GM12865 (cell line): ENCODE measurements at regions not wholly inside any gene's neighbourhood (a gene's known extent, or its start where the extent isn't known, plus 50 kb on each side); places are given as distances from the start of the nearest gene placed in this dataset.

Source experiments
- DNase-seq: peaks from one replicate; pipeline ENCODE4 v3.0.0; 2010; ENCODE audit warnings: low read depth
- H3K4me3 ChIP-seq: 2 replicates; pipeline ENCODE4 v1.5.1; 2011; ENCODE audit warnings: mild to moderate bottlenecking, low read depth, low read length, control low read depth
- CTCF ChIP-seq: IDR thresholded peaks from 2 replicates; pipeline ENCODE4 v1.5.1; 2011; ENCODE audit warnings: low read length, control low read depth, low read depth, inconsistent platforms; ENCODE audit not compliant: insufficient read depth; ENCODE audit errors: missing control alignments

DNA sequence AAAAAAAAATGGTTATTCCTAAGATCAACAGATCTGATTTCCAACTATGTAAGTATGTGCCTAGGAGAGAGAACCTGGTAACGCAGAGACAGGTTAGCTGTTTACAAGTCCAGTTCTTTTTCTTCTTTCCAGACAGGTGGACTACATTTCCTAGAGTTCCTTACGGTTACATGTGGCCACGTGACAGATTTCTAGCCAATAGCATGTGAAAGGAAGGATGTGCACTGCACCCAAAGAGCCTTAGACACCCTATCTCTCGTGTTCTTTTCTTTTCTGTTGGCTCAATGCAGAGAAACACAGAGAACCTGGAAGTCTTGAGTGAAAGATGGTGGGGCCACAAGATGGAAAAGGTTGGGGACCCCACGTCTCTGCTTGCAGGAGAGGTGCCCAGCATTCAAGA lies 375.9 kb downstream of the TNS1 start:
- TF ChIP-seq CTCF, result no peak
- no peak overlapping the region for H3K4me3 ChIP-seq
- no peak for DNase-seq

DNA sequence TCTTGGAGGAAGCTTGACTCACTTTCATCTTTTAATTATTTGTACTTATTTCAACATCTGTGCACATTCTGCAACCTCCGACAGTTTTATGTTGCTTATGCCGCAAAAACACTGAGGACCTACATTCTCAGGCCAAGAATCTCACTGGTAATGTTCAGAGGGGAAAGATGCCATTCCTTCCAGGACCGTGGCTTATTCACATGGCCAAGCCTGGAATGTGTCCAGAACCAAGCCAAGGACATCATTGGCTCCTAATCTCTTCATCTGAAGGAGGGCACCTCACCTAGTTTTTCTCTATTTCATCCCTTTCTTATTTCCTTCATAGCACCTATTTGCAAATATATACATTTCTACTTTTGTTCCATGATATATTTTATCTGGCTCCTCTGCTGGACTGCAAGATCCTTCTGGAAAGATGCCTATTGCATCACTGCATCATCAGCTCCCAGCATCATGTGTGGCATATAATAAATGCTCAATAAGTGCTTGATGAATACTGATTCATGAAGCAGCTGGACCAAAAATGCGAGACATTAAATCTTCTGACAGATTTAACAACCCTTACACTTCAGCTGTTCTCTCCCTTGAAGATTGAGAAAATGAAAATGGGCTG lies 377.1 kb downstream of the TNS1 start:
- no peak for TF ChIP-seq CTCF
- H3K4me3 ChIP-seq, result no peak overlapping the region
- no peak for DNase-seq

DNA sequence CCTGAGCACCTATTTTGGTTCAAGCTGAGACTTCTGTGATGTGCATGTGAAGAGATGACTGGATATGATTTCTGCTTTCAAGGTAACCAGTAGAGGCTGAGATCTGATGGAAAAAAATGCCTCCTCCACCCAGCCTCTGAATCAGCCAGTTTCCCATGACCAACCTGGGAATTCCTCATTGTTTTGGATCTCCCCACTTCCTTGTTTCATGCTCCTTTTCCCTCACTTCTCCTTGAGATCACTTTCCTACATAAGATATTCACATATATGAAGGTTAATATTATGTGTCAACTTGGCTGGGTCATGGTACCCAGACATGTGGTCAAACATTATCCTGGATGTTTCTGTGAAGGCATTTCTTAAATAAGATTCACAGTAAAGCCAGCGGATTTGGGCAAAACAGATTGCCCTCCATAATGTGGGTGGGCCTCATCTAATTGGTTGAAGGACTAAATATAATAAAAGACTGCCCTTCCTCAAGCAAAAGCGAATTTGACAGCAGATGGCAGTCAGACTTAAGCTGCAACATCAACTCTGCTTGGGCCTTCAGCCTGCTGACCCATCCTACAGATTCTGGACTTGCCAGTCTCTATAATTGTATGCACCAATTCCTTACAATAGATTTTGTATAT lies 379.4 kb downstream of the TNS1 start:
- no peak for TF ChIP-seq CTCF
- no peak overlapping the region for H3K4me3 ChIP-seq
- no peak for DNase-seq

DNA sequence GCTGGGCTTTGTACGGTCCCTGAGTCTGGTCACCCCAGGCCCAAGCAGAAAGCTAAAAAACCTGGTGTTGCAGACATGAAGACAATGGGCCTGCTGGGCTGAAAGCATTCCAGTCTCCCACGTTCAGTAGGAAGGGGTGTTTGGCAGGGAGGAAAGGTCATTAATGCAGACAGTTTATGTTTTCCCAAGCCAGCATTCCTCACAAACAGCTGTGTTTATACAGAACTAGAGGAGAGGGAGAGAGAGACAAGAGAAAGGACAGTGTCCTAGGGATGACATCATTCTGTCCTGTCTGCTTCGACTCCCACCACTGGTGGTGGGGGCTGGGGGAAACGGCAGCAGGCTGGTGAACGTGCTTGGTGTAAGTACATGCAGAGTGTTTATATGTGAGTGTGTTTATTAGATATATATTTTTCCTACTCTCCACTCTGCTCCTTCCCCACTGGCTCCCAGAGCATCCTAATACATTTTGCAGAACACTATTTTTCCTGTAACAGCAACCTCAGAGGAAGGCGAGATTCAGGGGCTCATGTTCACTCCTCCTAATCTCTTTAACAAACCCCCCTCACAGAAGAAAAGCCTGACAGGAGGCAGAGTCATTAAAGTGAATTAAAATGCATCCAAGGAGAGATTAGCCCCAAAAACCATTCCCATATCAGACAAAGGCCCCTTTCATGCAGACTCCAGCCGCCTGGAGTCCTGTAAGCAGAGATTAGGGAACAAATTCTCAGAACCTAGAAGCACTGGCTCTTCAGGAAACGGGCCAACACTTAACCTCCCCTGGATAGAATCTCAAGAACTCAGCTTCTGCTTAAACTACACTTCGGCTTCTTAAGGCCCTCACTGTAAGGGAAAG lies 380.4 kb downstream of the TNS1 start:
- no peak for TF ChIP-seq CTCF

DNA sequence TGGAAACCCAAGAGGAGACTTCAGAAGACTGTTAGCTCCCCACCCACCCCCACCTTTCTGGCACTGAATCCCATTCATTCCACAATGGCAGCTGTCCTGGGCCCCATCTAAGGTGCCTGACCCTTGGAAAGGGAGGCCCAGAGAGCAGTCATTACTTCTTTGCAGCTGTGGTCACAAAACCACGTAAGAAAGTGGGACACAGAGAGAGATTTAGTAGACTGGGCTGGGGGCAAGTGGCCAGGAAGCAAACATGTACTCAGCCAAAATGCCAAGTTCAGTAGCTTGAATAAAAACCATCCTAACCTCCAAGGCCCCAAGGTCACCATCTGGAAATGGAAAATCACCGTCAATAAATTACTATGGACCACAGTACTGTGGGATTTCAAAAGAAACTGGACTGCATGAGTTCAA lies 381.4 kb downstream of the TNS1 start:
- no peak overlapping the region for H3K4me3 ChIP-seq
- TF ChIP-seq CTCF, result no peak
- DNase-seq, result no peak

More for the DNA sequence above, 380.4 kb downstream of the TNS1 start:
- H3K4me3 ChIP-seq, result no peak overlapping the region
- no peak for DNase-seq

- DNase-seq, result no peak
Observed at GRCh38 chr2:217618744-217619143, 384.1 kb downstream of the TNS1 start.

More at GRCh38 chr2:217618744-217619143, 384.1 kb downstream of the TNS1 start:
- H3K4me3 ChIP-seq, result no peak overlapping the region
- TF ChIP-seq CTCF, result no peak
